Trophoblast cell (in vitro differentiated cells and primary cell): ENCODE measurements at regions not wholly inside any gene's neighbourhood (a gene's known extent, or its start where the extent isn't known, plus 50 kb on each side); places are given as distances from the start of the nearest gene placed in this dataset.

ENCODE experiments used
- DNase-seq, 2 donors: peaks; one replicate each; pipeline ENCODE4 v3.0.0-alpha.2; 2016
- H2AFZ ChIP-seq: 2 replicates; pipeline ENCODE4 v1.6.1; 2013; ENCODE audit warnings: low read length, moderate library complexity, mild to moderate bottlenecking; ENCODE audit not compliant: insufficient read depth, poor library complexity
- H2AK5ac ChIP-seq: 2 replicates; pipeline ENCODE4 v1.6.1; 2013; ENCODE audit warnings: mild to moderate bottlenecking, low read length
- H2BK120ac ChIP-seq: 2 replicates; pipeline ENCODE4 v1.6.1; 2013; ENCODE audit warnings: low read length, mild to moderate bottlenecking, moderate library complexity; ENCODE audit not compliant: insufficient read depth, poor library complexity
- H2BK12ac ChIP-seq: 2 replicates; pipeline ENCODE4 v1.6.1; 2013; ENCODE audit warnings: mild to moderate bottlenecking, low read length, moderate library complexity
- H2BK5ac ChIP-seq: 2 replicates; pipeline ENCODE4 v1.6.1; 2013; ENCODE audit warnings: low read length, low read depth, moderate library complexity, mild to moderate bottlenecking; ENCODE audit not compliant: poor library complexity
- H3K14ac ChIP-seq: 2 replicates; pipeline ENCODE4 v1.6.1; 2013; ENCODE audit warnings: mild to moderate bottlenecking, low read length
- H3K18ac ChIP-seq: 2 replicates; pipeline ENCODE4 v1.6.1; 2013; ENCODE audit warnings: mild to moderate bottlenecking, low read length
- H3K23ac ChIP-seq: 2 replicates; pipeline ENCODE4 v1.6.1; 2013; ENCODE audit warnings: low read length
- H3K27ac ChIP-seq: 2 replicates; pipeline ENCODE4 v1.5.1; 2013; ENCODE audit warnings: low read depth, mild to moderate bottlenecking, inconsistent platforms, low read length, moderate library complexity
- H3K27me3 ChIP-seq: 2 replicates; pipeline ENCODE4 v1.6.1; 2013; ENCODE audit warnings: inconsistent platforms, mild to moderate bottlenecking, low read length, moderate library complexity; ENCODE audit not compliant: insufficient read depth
- H3K36me3 ChIP-seq, 2 experiments: 1 replicate in 1 of 2; 2 replicates in 1 of 2; pipeline ENCODE4 v1.6.1; 2013; ENCODE audit warnings: low read length in 2 of 2, mild to moderate bottlenecking in 2 of 2, moderate library complexity in 1 of 2; ENCODE audit not compliant: insufficient read depth in 2 of 2, control insufficient read depth in 1 of 2
- H3K4ac ChIP-seq: 2 replicates; pipeline ENCODE4 v1.6.1; 2013; ENCODE audit warnings: low read depth, mild to moderate bottlenecking, low read length, moderate library complexity
- H3K4me1 ChIP-seq, 2 experiments: 1 replicate in 1 of 2; 2 replicates in 1 of 2; pipeline ENCODE4 v1.6.1; 2013; ENCODE audit warnings: low read length in 2 of 2, mild to moderate bottlenecking in 2 of 2, moderate library complexity in 1 of 2; ENCODE audit not compliant: insufficient read depth in 2 of 2, control insufficient read depth in 1 of 2
- H3K4me2 ChIP-seq: 2 replicates; pipeline ENCODE4 v1.6.1; 2013; ENCODE audit warnings: inconsistent platforms, mild to moderate bottlenecking, low read length, moderate library complexity
- H3K4me3 ChIP-seq: 2 replicates; pipeline ENCODE4 v1.5.1; 2013; ENCODE audit warnings: mild to moderate bottlenecking, low read depth, low read length, inconsistent platforms
- H3K79me1 ChIP-seq: one replicate; pipeline ENCODE4 v1.6.1; 2013; ENCODE audit warnings: low read length
- H3K79me2 ChIP-seq: 2 replicates; pipeline ENCODE4 v1.6.1; 2013; ENCODE audit warnings: low read length, mild to moderate bottlenecking; ENCODE audit not compliant: control insufficient read depth, insufficient read depth, poor library complexity
- H3K9ac ChIP-seq: 2 replicates; pipeline ENCODE4 v1.6.1; 2013; ENCODE audit warnings: mild to moderate bottlenecking, low read length
- H3K9me3 ChIP-seq: 2 replicates; pipeline ENCODE4 v1.6.1; 2013; ENCODE audit warnings: low read depth, mild to moderate bottlenecking, control low read depth, inconsistent platforms, low read length; ENCODE audit not compliant: insufficient read depth
- H4K12ac ChIP-seq: 2 replicates; pipeline ENCODE4 v1.6.1; 2013; ENCODE audit warnings: low read depth, mild to moderate bottlenecking, low read length, moderate library complexity
- H4K8ac ChIP-seq: 2 replicates; pipeline ENCODE4 v1.6.1; 2013; ENCODE audit warnings: low read depth, mild to moderate bottlenecking, low read length, moderate library complexity
- H4K91ac ChIP-seq: one replicate; pipeline ENCODE4 v1.6.1; 2013; ENCODE audit warnings: low read depth, mild to moderate bottlenecking, low read length, moderate library complexity
- WGBS: extraction: QIAGEN DNeasy Blood & Tissue Kit; methylation state at CpG from one replicate; pipeline ENCODE4 v1.1.7; 2013; ENCODE audit warnings: missing lambda C conversion rate; ENCODE audit not compliant: insufficient read length, insufficient coverage; ENCODE audit errors: extremely low coverage; 5-methylcytosine and 5-hydroxymethylcytosine counted together

DNA sequence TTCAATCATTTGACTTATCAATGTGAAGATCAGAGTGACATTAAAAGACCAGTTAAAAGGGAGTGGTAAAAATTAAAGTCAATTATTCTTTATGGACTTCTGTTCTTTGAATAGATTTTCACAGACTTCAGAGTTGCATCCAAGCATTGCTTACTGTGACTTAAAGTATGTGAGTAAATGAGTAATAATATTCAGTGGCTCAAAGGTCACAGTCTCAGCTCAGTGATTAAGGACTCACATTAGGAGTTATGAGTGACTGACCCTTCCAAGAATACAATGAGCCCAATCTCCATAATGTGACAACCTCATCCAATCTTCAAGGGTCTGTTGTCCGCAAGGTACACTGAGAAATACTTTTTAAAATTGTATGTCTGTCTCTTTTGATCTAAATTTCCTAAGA, 811.2 kb downstream of the BRINP1 start:
- H3K18ac ChIP-seq: no peak overlapping the region
- no peak overlapping the region for H2BK5ac ChIP-seq
- H4K12ac ChIP-seq: no peak overlapping the region
- no peak overlapping the region for H2AK5ac ChIP-seq
- H2BK120ac ChIP-seq: no peak overlapping the region
- no CpG with 5 or more reads among the region's 1 CpG for WGBS
- no peak overlapping the region for H3K4me2 ChIP-seq
- no peak overlapping the region for H3K14ac ChIP-seq
- no peaks in the 10 kb centered on the region for H3K27me3 ChIP-seq
- no peaks in the 10 kb centered on the region for H3K9me3 ChIP-seq
- H2BK12ac ChIP-seq: no peak overlapping the region
- H3K4ac ChIP-seq: no peak overlapping the region
- no peak overlapping the region for H4K8ac ChIP-seq
- no peak overlapping the region for H3K27ac ChIP-seq
- no peak overlapping the region for H3K9ac ChIP-seq
- H4K91ac ChIP-seq: no peak overlapping the region
- no peaks in the 10 kb centered on the region for H3K79me2 ChIP-seq
- no peaks in the 10 kb centered on the region for H3K4me1 ChIP-seq
- H2AFZ ChIP-seq: no peak overlapping the region
- H3K36me3 ChIP-seq: no peaks in the 10 kb centered on the region
- H3K4me3 ChIP-seq: no peak overlapping the region
- no peak for DNase-seq
- no peaks in the 10 kb centered on the region for H3K79me1 ChIP-seq
- H3K23ac ChIP-seq: no peak overlapping the region

DNA sequence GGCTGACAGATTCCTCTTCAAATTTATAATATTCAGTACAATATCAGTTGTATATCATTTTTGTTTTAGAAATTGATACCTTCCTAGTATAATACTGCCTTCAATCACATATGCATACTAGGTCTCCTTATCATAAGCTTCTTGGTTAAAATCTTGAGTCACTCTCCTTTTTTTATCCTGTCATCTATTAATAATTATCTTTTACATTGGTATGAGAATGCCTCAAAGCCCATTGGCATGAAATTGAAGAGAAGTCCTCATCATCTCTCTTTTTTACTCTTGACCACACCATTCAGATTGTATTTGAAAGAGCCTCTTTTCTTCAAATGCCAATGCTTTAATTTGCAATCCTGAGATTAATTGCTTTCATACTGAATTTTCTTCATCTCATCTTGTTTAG, 810.3 kb downstream of the BRINP1 start:
- no peak overlapping the region for H2BK120ac ChIP-seq
- H2BK12ac ChIP-seq: no peak overlapping the region
- no peaks in the 10 kb centered on the region for H3K27me3 ChIP-seq
- no peaks in the 10 kb centered on the region for H3K4me1 ChIP-seq
- H3K9me3 ChIP-seq: no peaks in the 10 kb centered on the region
- no peak for DNase-seq
- H4K8ac ChIP-seq: no peak overlapping the region
- H3K4ac ChIP-seq: no peak overlapping the region
- H3K79me1 ChIP-seq: no peaks in the 10 kb centered on the region
- no peak overlapping the region for H3K9ac ChIP-seq
- H3K4me2 ChIP-seq: no peak overlapping the region
- no peak overlapping the region for H2AFZ ChIP-seq
- H2BK5ac ChIP-seq: no peak overlapping the region
- no peak overlapping the region for H3K18ac ChIP-seq
- H3K14ac ChIP-seq: no peak overlapping the region
- peaks cover 1% of the 10 kb centered on the region for H3K79me2 ChIP-seq
- H3K27ac ChIP-seq: no peak overlapping the region
- H3K4me3 ChIP-seq: no peak overlapping the region
- no peak overlapping the region for H4K91ac ChIP-seq
- no peaks in the 10 kb centered on the region for H3K36me3 ChIP-seq
- no peak overlapping the region for H4K12ac ChIP-seq
- no peak overlapping the region for H3K23ac ChIP-seq
- H2AK5ac ChIP-seq: no peak overlapping the region

DNA sequence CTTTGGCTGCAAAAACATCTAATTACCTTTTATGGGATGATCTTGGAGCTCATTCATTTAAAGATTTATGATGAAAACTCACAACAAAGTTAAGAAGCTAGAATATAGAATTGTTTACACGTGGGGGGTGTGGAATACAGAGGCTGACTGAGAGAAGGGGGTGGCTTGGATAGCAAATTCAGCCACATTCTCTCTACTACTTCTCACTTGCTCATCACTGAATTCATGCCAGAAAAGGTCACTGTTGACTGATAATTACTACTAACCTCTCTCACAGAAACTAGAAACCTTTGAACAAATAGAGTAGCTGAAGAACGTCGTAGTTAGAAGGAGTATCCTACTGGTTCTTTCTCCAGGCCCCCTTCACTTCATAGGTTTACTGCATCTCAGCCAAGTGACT, 808.2 kb downstream of the BRINP1 start:
- peaks cover 1% of the 10 kb centered on the region for H3K79me2 ChIP-seq
- DNase-seq: no peak
- no peak overlapping the region for H3K4me3 ChIP-seq
- H4K12ac ChIP-seq: no peak overlapping the region
- H2BK120ac ChIP-seq: no peak overlapping the region
- H2BK12ac ChIP-seq: no peak overlapping the region
- H3K18ac ChIP-seq: no peak overlapping the region
- H3K23ac ChIP-seq: no peak overlapping the region
- H3K14ac ChIP-seq: no peak overlapping the region
- no peaks in the 10 kb centered on the region for H3K27me3 ChIP-seq
- no CpG with 5 or more reads among the region's 3 CpGs for WGBS
- no peak overlapping the region for H3K27ac ChIP-seq
- no peaks in the 10 kb centered on the region for H3K4me1 ChIP-seq
- no peak overlapping the region for H4K91ac ChIP-seq
- no peak overlapping the region for H3K9ac ChIP-seq
- no peaks in the 10 kb centered on the region for H3K36me3 ChIP-seq
- no peak overlapping the region for H3K4me2 ChIP-seq
- no peak overlapping the region for H4K8ac ChIP-seq
- no peaks in the 10 kb centered on the region for H3K79me1 ChIP-seq
- no peak overlapping the region for H2BK5ac ChIP-seq
- no peak overlapping the region for H2AK5ac ChIP-seq
- H2AFZ ChIP-seq: no peak overlapping the region
- no peaks in the 10 kb centered on the region for H3K9me3 ChIP-seq
- no peak overlapping the region for H3K4ac ChIP-seq

DNA sequence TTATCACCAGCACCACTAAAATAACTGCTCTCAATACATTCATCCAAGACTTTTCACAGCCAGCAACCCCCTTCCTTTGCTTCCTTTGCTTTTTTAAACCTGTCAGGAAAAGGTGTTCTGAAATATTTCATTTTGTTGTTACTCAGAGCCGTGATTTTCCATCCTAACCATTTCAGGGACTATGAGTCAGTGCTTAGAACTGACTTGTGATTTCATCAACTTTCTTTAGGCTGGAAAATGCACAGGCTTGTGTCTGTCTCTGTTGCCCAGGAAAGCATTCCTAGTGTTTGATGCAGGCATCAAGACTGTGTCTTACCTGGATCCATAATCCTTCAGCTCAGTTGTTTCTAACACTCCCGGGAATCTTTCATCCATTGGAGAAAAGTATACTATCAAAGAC, 805.6 kb downstream of the BRINP1 start:
- peak overlapping the region; percentile 30 for H3K27ac ChIP-seq
- no peak overlapping the region for H4K91ac ChIP-seq
- H3K4me1 ChIP-seq: no peaks in the 10 kb centered on the region
- H3K18ac ChIP-seq: no peak overlapping the region
- H4K8ac ChIP-seq: no peak overlapping the region
- no peak overlapping the region for H2AFZ ChIP-seq
- no peak overlapping the region for H3K4me2 ChIP-seq
- no peak overlapping the region for H3K4ac ChIP-seq
- peak in 1 of 2 donors; percentile 22 for DNase-seq
- no peak overlapping the region for H2AK5ac ChIP-seq
- no peaks in the 10 kb centered on the region for H3K27me3 ChIP-seq
- H3K9me3 ChIP-seq: no peaks in the 10 kb centered on the region
- no CpG with 5 or more reads among the region's 2 CpGs for WGBS
- peaks cover 1% of the 10 kb centered on the region for H3K79me2 ChIP-seq
- H3K23ac ChIP-seq: no peak overlapping the region
- no peak overlapping the region for H2BK12ac ChIP-seq
- H3K36me3 ChIP-seq: no peaks in the 10 kb centered on the region
- no peak overlapping the region for H3K4me3 ChIP-seq
- no peak overlapping the region for H2BK120ac ChIP-seq
- no peak overlapping the region for H4K12ac ChIP-seq
- H3K14ac ChIP-seq: no peak overlapping the region
- H3K79me1 ChIP-seq: peaks cover 2% of the 10 kb centered on the region
- no peak overlapping the region for H2BK5ac ChIP-seq
- no peak overlapping the region for H3K9ac ChIP-seq
